GM19395 (cell line): ENCODE measurements at regions not wholly inside any gene's neighbourhood (a gene's known extent, or its start where the extent isn't known, plus 50 kb on each side); places are given as distances from the start of the nearest gene placed in this dataset.

ENCODE experiments used
- ATAC-seq: cut with Tn5 transposase; IDR thresholded peaks from one replicate; pipeline ENCODE4 v1.9.1; 2021; ENCODE audit warnings: mild to moderate bottlenecking, moderate library complexity; ENCODE audit not compliant: unreplicated experiment

DNA sequence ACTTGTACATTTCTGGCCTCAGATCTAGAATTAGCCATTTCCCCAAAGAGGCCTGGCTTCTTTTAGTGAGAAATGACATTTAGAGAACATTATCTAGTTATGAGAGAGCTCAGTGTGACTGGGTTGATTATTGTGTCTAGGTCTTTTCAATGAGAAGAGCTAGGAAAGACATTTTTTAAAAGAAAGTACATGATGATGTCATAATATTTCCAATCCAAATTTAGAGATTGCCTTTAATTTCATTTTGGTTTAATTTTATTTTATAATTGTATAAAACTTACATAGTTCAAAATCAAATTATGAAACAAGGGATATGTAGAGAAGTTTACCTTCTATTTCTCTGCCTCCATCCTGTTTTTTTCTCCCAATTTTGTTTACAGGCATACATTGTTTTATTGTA lies 354.9 kb downstream of the TMEM135 start:
- no peak for ATAC-seq

DNA sequence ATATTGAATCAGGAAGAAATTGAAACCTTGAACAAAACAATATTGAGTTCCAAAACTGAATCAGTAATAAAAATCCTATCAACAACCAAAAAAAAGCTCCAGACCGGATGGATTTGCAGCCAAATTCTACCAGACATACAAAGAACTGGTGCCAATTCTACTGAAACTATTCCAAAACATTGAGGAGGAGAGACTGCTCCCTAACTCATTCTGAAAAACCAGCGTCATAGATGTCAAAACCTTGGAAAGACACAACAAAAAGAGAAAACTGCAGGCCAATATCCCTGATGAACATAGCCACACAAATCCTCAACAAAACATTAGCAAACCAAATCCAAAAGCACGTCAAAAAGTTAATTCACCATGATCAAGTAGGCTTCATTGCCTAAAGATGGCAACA lies 353.8 kb downstream of the TMEM135 start:
- no peak for ATAC-seq

DNA sequence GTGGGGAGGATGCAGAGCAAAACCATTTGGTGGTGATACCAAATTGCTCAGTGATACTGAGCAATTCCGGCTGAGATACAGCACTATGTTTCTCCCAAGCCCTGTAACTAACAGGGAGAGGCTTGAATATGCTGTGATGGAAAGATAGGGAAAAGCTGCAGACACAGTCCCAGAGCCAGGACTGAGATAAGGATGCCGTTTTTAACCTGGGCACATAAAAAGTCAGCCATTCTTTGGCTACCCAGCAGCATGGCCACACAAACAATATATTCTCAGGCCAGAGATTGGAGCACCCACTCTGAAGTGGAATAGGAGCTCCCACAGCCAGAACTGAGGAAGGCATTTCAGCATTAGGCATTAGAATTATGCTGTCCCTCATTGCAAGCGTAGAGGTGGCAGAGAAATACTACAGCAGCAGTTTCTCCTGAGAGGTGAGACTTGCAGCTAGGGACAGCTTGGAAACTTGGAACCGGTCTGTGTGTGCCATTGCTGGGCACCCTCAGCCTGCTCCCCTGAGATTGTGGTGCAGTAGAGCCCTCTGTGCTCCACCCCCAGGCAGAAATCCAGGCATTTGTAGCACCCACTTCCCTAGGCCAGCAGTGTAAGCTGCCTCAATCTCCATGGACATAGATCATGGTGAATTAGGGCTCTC lies 346.5 kb downstream of the TMEM135 start:
- ATAC-seq, result no peak

DNA sequence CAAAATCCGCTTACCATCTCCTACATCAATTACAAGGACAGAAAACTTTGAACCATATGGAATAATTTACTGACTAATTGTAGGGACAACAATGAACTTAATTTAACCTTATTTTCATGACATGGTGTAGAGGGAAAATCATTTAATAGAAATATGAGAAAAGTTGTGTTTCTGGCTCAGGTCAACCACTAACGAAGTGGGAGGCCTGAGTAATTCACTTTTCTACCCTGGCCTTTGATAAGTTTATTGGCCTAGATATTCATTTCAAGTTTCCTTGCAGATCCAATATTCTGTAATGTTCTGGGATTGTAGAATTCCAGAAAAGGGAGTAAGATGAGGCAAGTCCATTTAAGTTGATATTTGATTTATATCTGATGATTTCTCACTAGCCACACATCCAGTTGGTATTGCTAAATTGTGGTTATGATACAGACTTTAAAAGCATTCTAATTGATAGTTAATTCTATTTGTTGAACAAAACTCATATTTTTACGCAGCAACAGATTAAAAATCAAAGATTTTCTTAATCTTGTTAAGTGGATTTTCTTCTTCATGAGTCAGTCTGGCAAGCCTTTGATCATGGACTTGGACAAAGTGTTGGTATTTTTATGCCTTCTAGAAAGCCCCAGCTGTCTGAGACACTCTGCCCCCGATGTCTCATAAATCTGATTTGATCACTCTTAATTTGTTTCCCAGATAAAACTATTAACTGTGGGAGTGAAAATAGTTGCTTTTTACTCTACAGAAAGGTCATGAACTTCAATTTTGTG lies 336.5 kb downstream of the TMEM135 start:
- ATAC-seq, result no peak
